Type B pancreatic cell (in vitro differentiated cells): ENCODE measurements at regions not wholly inside any gene's neighbourhood (a gene's known extent, or its start where the extent isn't known, plus 50 kb on each side); places are given as distances from the start of the nearest gene placed in this dataset.

ENCODE experiments used
- DNase-seq: peaks from one replicate; pipeline ENCODE4 v3.0.0; 2021; ENCODE audit warnings: mixed read lengths; ENCODE audit not compliant: unreplicated experiment; ENCODE audit errors: extremely low spot score
- H3K27ac Mint-ChIP-seq: 2 replicates; pipeline ENCODE4 v1.8.0; 2021; ENCODE audit warnings: mild to moderate bottlenecking, mixed read lengths
- H3K27me3 Mint-ChIP-seq: 2 replicates; pipeline ENCODE4 v1.8.0; 2021; ENCODE audit warnings: mixed read lengths
- H3K36me3 Mint-ChIP-seq: 2 replicates; pipeline ENCODE4 v1.8.0; 2021; ENCODE audit warnings: mixed read lengths
- H3K4me1 Mint-ChIP-seq: one replicate; pipeline ENCODE4 v1.8.0; 2021; ENCODE audit warnings: mixed read lengths; ENCODE audit not compliant: unreplicated experiment
- H3K4me3 Mint-ChIP-seq: 2 replicates; pipeline ENCODE4 v1.8.0; 2021; ENCODE audit warnings: mild to moderate bottlenecking, mixed read lengths
- H3K9me3 Mint-ChIP-seq: 2 replicates; pipeline ENCODE4 v1.8.0; 2021; ENCODE audit warnings: mixed read lengths
- CTCF ChIP-seq: fragments of 200-600 bp; sonication (generic); conservative IDR thresholded peaks from 2 replicates; pipeline ENCODE4 v1.5.0; 2021; ENCODE audit warnings: antibody characterized with exemption, mild to moderate bottlenecking

DNA sequence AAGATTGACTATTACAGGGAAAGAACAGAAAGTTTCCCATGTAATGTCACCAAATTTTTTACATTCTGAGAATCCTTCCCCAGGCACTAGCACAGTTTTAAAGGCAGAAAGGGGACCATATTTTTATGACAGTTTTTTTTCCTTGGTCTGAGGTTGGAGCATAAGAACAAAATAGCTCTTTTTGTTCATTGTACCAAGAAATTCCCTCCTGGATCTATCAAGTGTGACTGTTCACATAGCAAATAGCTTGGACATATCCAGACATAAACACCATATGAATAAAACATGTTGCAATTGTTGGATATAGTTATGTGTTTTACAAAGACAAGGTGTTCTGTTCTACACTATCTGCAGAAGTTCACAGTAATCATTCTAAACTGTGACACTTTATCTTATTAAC lies 182.4 kb upstream of the ADGRL2 start:
- Mint-ChIP-seq H3K9me3 (peaks cover 9% of the 10 kb centered on the region), H3K36me3 (peaks cover 7% of the 10 kb centered on the region), H3K27ac (no peak overlapping the region), H3K4me1 (peaks cover 4% of the 10 kb centered on the region), H3K4me3 (no peak overlapping the region), H3K27me3 (no peaks in the 10 kb centered on the region)
- TF ChIP-seq CTCF: no peak
- DNase-seq: no peak

GRCh38 chr1:81617308-81617967 lies 183.3 kb upstream of the ADGRL2 start:
- no peak for DNase-seq
- no peak for TF ChIP-seq CTCF
- H3K36me3 Mint-ChIP-seq: peaks cover 7% of the 10 kb centered on the region
- peaks cover 4% of the 10 kb centered on the region for H3K4me1 Mint-ChIP-seq
- H3K27ac Mint-ChIP-seq: no peak overlapping the region
- no peak overlapping the region for H3K4me3 Mint-ChIP-seq
- H3K27me3 Mint-ChIP-seq: no peaks in the 10 kb centered on the region
- H3K9me3 Mint-ChIP-seq: peaks cover 9% of the 10 kb centered on the region

GRCh38 chr1:81613803-81614202 lies 186.9 kb upstream of the ADGRL2 start:
- peaks cover 4% of the 10 kb centered on the region for H3K36me3 Mint-ChIP-seq
- no peaks in the 10 kb centered on the region for H3K27me3 Mint-ChIP-seq
- H3K27ac Mint-ChIP-seq: no peak overlapping the region
- peaks cover 9% of the 10 kb centered on the region for H3K9me3 Mint-ChIP-seq
- no peak overlapping the region for H3K4me3 Mint-ChIP-seq
- no peak for TF ChIP-seq CTCF
- no peaks in the 10 kb centered on the region for H3K4me1 Mint-ChIP-seq
- DNase-seq: no peak

DNA sequence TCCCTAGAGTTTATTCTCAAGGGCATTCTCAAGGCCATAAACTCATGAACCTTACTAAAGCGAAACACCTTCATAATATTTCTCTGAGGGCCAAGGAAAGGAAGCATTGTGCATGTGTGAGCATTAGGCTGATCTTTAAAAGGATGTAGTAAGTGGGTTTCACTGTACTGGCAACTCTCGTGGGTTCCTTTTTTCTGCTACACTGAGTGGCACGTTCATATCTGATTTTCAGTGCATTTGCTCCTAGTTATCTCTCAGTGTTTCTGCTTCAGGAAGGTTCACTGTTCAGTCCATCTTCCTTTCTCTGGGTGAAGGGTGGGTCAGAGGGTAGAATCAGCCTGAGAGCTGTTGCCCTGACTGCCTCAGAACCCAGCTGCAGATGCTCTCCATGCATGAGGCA lies 192.8 kb upstream of the ADGRL2 start:
- no peaks in the 10 kb centered on the region for H3K36me3 Mint-ChIP-seq
- no peak for DNase-seq
- H3K27me3 Mint-ChIP-seq: no peaks in the 10 kb centered on the region
- no peaks in the 10 kb centered on the region for H3K9me3 Mint-ChIP-seq
- no peak overlapping the region for H3K27ac Mint-ChIP-seq
- H3K4me1 Mint-ChIP-seq: peaks cover 15% of the 10 kb centered on the region
- H3K4me3 Mint-ChIP-seq: no peak overlapping the region
- TF ChIP-seq CTCF: no peak

DNA sequence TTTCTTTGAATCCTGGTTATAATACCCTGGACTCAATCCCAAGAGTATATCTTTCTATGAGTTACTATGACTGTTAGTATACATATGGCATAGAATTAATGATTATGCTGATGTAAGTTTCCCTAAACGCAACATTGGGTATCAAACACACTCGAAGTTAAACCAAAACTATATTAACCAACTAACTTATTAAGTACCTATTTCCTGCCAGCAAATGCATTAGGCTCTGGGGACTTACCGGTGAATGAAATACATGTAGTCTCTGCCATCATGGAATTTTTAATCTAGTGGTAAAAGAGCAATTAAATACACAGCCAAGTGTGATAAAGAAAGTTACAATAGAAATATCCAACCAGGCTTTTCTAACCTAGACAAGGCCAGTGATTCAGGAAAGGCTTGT lies 193.6 kb upstream of the ADGRL2 start:
- no peaks in the 10 kb centered on the region for H3K36me3 Mint-ChIP-seq
- no peaks in the 10 kb centered on the region for H3K27me3 Mint-ChIP-seq
- no peak overlapping the region for H3K4me3 Mint-ChIP-seq
- no peaks in the 10 kb centered on the region for H3K9me3 Mint-ChIP-seq
- TF ChIP-seq CTCF: no peak
- no peak for DNase-seq
- H3K4me1 Mint-ChIP-seq: peaks cover 15% of the 10 kb centered on the region
- H3K27ac Mint-ChIP-seq: no peak overlapping the region

- no peaks in the 10 kb centered on the region for H3K27me3 Mint-ChIP-seq
- no peak overlapping the region for H3K4me3 Mint-ChIP-seq
Observed at GRCh38 chr1:81606656-81607055, 194.1 kb upstream of the ADGRL2 start.

More at GRCh38 chr1:81606656-81607055, 194.1 kb upstream of the ADGRL2 start:
- Mint-ChIP-seq H3K36me3 (no peaks in the 10 kb centered on the region), H3K9me3 (no peaks in the 10 kb centered on the region), H3K4me1 (peaks cover 17% of the 10 kb centered on the region), H3K27ac (no peak overlapping the region)
- TF ChIP-seq CTCF: no peak
- no peak for DNase-seq
